OCI-LY1 (cell line): ENCODE measurements at regions not wholly inside any gene's neighbourhood (a gene's known extent, or its start where the extent isn't known, plus 50 kb on each side); places are given as distances from the start of the nearest gene placed in this dataset.

Experiments used
- EZH2 ChIP-seq: fragments of 200-600 bp; sonication (generic), shearing (Covaris generic); IDR thresholded peaks from 2 replicates; pipeline ENCODE4 v1.8.0; 2017; ENCODE audit warnings: borderline replicate concordance, mixed run types, mild to moderate bottlenecking, antibody characterized with exemption, low read length, moderate library complexity, mixed read lengths
- TF ChIP-seq, protein P1 (sequence below): fragments of 200-600 bp; sonication (generic), shearing (Covaris generic); IDR thresholded peaks from 2 replicates; pipeline ENCODE4 v1.5.1; 2017; ENCODE audit warnings: mild to moderate bottlenecking, antibody characterized with exemption, low read length, moderate library complexity, mixed read lengths

DNA sequence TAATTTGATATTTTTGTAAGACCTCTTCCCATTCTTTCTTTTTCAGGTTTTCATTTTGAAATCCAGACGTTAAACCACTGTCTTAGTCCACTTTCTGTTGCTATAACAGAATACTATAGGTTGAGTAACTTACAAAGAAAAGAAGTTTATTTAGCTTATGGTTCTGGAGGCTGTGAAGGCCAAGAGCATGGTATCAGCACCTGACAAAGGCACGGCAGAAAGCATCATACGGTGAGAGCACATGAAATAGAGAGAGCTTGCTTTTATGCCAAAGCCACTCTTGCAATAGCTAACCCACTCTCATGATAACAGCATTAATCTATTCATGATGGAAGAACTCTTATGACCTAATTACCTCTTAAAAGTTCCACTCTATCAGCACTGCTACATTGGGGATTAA, 255.6 kb upstream of the PDE4D start:
- TF ChIP-seq, protein P1, sequence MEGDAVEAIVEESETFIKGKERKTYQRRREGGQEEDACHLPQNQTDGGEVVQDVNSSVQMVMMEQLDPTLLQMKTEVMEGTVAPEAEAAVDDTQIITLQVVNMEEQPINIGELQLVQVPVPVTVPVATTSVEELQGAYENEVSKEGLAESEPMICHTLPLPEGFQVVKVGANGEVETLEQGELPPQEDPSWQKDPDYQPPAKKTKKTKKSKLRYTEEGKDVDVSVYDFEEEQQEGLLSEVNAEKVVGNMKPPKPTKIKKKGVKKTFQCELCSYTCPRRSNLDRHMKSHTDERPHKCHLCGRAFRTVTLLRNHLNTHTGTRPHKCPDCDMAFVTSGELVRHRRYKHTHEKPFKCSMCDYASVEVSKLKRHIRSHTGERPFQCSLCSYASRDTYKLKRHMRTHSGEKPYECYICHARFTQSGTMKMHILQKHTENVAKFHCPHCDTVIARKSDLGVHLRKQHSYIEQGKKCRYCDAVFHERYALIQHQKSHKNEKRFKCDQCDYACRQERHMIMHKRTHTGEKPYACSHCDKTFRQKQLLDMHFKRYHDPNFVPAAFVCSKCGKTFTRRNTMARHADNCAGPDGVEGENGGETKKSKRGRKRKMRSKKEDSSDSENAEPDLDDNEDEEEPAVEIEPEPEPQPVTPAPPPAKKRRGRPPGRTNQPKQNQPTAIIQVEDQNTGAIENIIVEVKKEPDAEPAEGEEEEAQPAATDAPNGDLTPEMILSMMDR = no peak
- TF ChIP-seq EZH2 = no peak
